Fibroblast of skin of scalp (primary cell): ENCODE measurements at regions not wholly inside any gene's neighbourhood (a gene's known extent, or its start where the extent isn't known, plus 50 kb on each side); places are given as distances from the start of the nearest gene placed in this dataset.

Experiments
- DNase-seq: peaks from one replicate; pipeline ENCODE4 v3.0.0-alpha.2; 2013

- no peak for DNase-seq
Measured at GRCh38 chr15:95292785-95293450, 1037.6 kb upstream of the NR2F2 start.

GRCh38 chr15:95293456-95294031 is 1037.0 kb upstream of the NR2F2 start:
- peak; percentile 28 for DNase-seq

- DNase-seq: no peak
Measured at GRCh38 chr15:95295363-95295762, 1035.1 kb upstream of the NR2F2 start.

GRCh38 chr15:95295896-95296625 is 1034.4 kb upstream of the NR2F2 start:
- DNase-seq: peak; percentile 80

- DNase-seq: no peak
Measured at GRCh38 chr15:95296643-95297042, 1033.9 kb upstream of the NR2F2 start.

GRCh38 chr15:95298729-95299128 is 1031.8 kb upstream of the NR2F2 start:
- DNase-seq: no peak

GRCh38 chr15:95300958-95301357 is 1029.5 kb upstream of the NR2F2 start:
- DNase-seq: peak; percentile 55

GRCh38 chr15:95302206-95302605 is 1028.3 kb upstream of the NR2F2 start:
- DNase-seq: no peak

GRCh38 chr15:95302809-95303208 is 1027.7 kb upstream of the NR2F2 start:
- DNase-seq: no peak

GRCh38 chr15:95303713-95304112 is 1026.8 kb upstream of the NR2F2 start:
- no peak for DNase-seq

GRCh38 chr15:95304151-95304946 is 1026.2 kb upstream of the NR2F2 start:
- peak; percentile 11 for DNase-seq

GRCh38 chr15:95304947-95305400 is 1025.5 kb upstream of the NR2F2 start:
- DNase-seq: no peak

- DNase-seq: no peak
Measured at GRCh38 chr15:95307115-95307514, 1023.4 kb upstream of the NR2F2 start.

GRCh38 chr15:95319242-95319641 is 1011.3 kb upstream of the NR2F2 start:
- DNase-seq: no peak

GRCh38 chr15:95323796-95324195 is 1006.7 kb upstream of the NR2F2 start:
- DNase-seq: no peak

- DNase-seq: no peak
Measured at GRCh38 chr15:95324656-95325055, 1005.8 kb upstream of the NR2F2 start.

- DNase-seq: no peak
Measured at GRCh38 chr15:95325763-95326404, 1004.6 kb upstream of the NR2F2 start.

GRCh38 chr15:95326431-95327182 is 1003.9 kb upstream of the NR2F2 start:
- DNase-seq: peak; percentile 12

- no peak for DNase-seq
Measured at GRCh38 chr15:95327183-95327525, 1003.3 kb upstream of the NR2F2 start.

GRCh38 chr15:95327661-95328060 is 1002.8 kb upstream of the NR2F2 start:
- no peak for DNase-seq

GRCh38 chr15:95328559-95328958 is 1001.9 kb upstream of the NR2F2 start:
- no peak for DNase-seq

GRCh38 chr15:95329362-95329761 is 1001.1 kb upstream of the NR2F2 start:
- no peak for DNase-seq
